AG04450 (cell line): ENCODE measurements at regions not wholly inside any gene's neighbourhood (a gene's known extent, or its start where the extent isn't known, plus 50 kb on each side); places are given as distances from the start of the nearest gene placed in this dataset.

ENCODE experiments used
- CTCF ChIA-PET: fragments of 300-600, 350-600 bp; formaldehyde crosslinking; extraction: SDS; loops from one replicate; lab custom pipeline; 2022; ENCODE audit warnings: antibody characterized with exemption, inconsistent platforms; lab: Charles Lee
- POLR2A ChIA-PET: fragments of 350-600 bp; formaldehyde crosslinking; extraction: SDS; loops from one replicate; lab custom pipeline; 2021; ENCODE audit warnings: antibody characterized with exemption, inconsistent platforms; lab: Yijun Ruan, JAX
- DNase-seq: peaks from one replicate; pipeline ENCODE4 v3.0.0-alpha.2; 2011; ENCODE audit warnings: low read depth, low spot score
- H3K27ac ChIP-seq: one replicate; pipeline ENCODE4 v1.5.1; 2012; ENCODE audit warnings: low read depth, low read length, control low read depth
- H3K27me3 ChIP-seq: one replicate; pipeline ENCODE4 v1.6.0; 2012; ENCODE audit warnings: low read length; ENCODE audit not compliant: control insufficient read depth, insufficient read depth
- H3K4me3 ChIP-seq: 2 replicates; pipeline ENCODE4 v1.5.1; 2011; ENCODE audit warnings: mild to moderate bottlenecking, low read depth, low read length, control low read depth
- H3K9me3 ChIP-seq: 2 replicates; pipeline ENCODE4 v1.5.1; 2012; ENCODE audit warnings: low read length; ENCODE audit not compliant: control insufficient read depth, insufficient read depth
- TF ChIP-seq, protein P1 (sequence below): IDR thresholded peaks from 2 replicates; pipeline ENCODE4 v1.5.1; 2011; ENCODE audit warnings: low read depth, low read length, control low read depth, inconsistent platforms

GRCh38 chr18:7458884-7459283 is 108.2 kb upstream of the PTPRM start:
- Histone ChIP-seq H3K9me3 (no peaks in the 10 kb centered on the region), H3K27ac (no peak overlapping the region), H3K27me3 (no peaks in the 10 kb centered on the region), H3K4me3 (no peak overlapping the region)
- ChIA-PET CTCF (no interaction called here), POLR2A (no interaction called here)
- TF ChIP-seq, protein P1, sequence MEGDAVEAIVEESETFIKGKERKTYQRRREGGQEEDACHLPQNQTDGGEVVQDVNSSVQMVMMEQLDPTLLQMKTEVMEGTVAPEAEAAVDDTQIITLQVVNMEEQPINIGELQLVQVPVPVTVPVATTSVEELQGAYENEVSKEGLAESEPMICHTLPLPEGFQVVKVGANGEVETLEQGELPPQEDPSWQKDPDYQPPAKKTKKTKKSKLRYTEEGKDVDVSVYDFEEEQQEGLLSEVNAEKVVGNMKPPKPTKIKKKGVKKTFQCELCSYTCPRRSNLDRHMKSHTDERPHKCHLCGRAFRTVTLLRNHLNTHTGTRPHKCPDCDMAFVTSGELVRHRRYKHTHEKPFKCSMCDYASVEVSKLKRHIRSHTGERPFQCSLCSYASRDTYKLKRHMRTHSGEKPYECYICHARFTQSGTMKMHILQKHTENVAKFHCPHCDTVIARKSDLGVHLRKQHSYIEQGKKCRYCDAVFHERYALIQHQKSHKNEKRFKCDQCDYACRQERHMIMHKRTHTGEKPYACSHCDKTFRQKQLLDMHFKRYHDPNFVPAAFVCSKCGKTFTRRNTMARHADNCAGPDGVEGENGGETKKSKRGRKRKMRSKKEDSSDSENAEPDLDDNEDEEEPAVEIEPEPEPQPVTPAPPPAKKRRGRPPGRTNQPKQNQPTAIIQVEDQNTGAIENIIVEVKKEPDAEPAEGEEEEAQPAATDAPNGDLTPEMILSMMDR: no peak
- DNase-seq: no peak

DNA sequence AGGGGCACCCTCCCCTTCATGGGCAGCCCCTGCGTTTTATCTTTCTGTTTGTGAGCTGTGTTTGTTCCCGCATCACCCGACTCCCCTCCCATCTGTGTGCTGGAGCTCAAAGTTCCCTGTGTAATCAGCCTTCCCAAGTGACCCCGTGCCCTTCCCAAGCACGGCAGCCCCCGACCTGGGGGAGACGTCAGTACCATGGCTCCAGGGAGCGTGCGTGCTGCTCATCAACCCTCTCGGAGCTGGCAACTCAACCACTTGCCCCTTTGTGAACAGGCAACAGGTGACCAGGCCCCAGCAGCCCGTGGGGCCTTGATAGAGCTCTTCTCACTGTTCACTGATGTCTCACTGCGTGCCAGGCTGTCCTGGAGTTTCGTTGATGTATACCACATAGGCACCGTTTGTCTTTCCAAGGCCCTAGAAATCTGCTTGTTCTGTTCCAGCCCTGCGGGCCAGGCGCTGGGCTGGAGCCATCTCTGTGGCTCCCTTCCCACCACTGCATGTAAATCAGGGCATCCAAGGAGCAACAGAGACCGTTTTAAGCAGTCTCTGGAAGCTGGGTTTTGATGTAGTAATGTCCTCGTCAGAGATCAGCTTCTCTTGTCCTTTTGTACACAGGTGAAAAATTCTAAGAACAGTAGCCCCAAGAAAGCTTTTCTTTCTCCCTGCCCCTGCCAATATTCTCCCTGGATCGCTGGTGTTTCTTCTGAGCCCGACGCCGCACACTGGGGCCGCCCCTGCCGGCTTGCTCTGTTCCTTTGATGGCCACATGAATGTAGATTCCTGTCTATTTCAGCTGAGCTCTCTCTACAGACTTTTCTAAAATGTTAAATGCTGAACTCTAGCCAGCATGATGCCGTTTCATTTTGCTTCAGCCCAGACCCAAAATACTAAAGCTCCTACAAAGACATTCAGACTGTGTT is 107.0 kb upstream of the PTPRM start:
- CTCF ChIA-PET: interaction anchor here (0.6 kb wide), 2 partner anchors 240 to 413 kb away, joined by 3 to 4 read pairs; no protein-coding TSS in a partner anchor
- no peaks in the 10 kb centered on the region for H3K9me3 ChIP-seq
- TF ChIP-seq, protein P1: no peak
- DNase-seq: no peak
- 0 out of 2 replicates have a peak overlapping the region, but pooled peaks have one; percentile 5 for H3K4me3 ChIP-seq
- POLR2A ChIA-PET: no interaction called here
- no peaks in the 10 kb centered on the region for H3K27me3 ChIP-seq
- H3K27ac ChIP-seq: no peak overlapping the region

GRCh38 chr18:7464245-7464966 is 102.7 kb upstream of the PTPRM start:
- no peak overlapping the region for H3K27ac ChIP-seq
- TF ChIP-seq, protein P1: no peak
- POLR2A ChIA-PET: no interaction called here
- DNase-seq: no peak
- CTCF ChIA-PET: no interaction called here
- H3K4me3 ChIP-seq: no peak overlapping the region
- H3K27me3 ChIP-seq: no peaks in the 10 kb centered on the region
- H3K9me3 ChIP-seq: no peaks in the 10 kb centered on the region; the same call in 1 of the 2 replicates

DNA sequence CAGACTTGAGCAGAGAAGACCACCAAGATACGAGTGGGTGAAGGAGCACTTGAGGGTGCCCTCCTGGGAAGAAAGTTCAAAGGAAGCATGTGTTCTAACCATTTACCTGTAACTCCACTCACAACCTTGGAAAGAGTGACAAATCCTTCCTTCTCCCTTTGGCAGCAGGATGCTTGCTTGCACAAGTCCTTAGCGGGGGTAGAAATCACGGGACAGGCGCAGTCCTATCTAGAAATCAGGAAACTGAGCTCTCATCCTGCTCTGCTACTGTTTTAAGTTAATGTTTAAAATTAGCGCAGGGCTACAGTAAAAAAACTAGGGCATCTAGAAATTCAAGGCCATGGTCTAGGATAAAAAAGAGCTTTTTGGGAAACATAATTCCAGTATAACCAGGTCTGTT is 100.9 kb upstream of the PTPRM start:
- Histone ChIP-seq H3K27me3 (no peaks in the 10 kb centered on the region), H3K27ac (no peak overlapping the region), H3K4me3 (no peak overlapping the region), H3K9me3 (no peaks in the 10 kb centered on the region; the same call in 1 of the 2 replicates)
- ChIA-PET CTCF (no interaction called here), POLR2A (no interaction called here)
- TF ChIP-seq, protein P1: no peak
- DNase-seq: no peak
